Lower leg skin (tissue), 4 donors: ENCODE measurements at regions not wholly inside any gene's neighbourhood (a gene's known extent, or its start where the extent isn't known, plus 50 kb on each side); places are given as distances from the start of the nearest gene placed in this dataset.
"Not testable (repeated sequence)": the region's sequence is repeated elsewhere in the genome, so short reads cannot be mapped to it uniquely, and the experiment has no call there.

Source experiments
- DNase-seq, 2 donors: peaks; one replicate each; pipeline ENCODE4 v3.0.0-alpha.2; 2019; ENCODE audit warnings: low spot score in 2 of 2
- H3K4me3 ChIP-seq: fragments of 200-600 bp; sonication (generic); 2 replicates; pipeline ENCODE4 v1.5.1; 2017; ENCODE audit warnings: mild to moderate bottlenecking, low read depth; ENCODE audit not compliant: poor library complexity, severe bottlenecking
- POLR2A ChIP-seq, 2 donors: fragments of 450-650 bp; IDR thresholded peaks; one replicate each; pipeline ENCODE4 v1.6.1; 2016 to 2017; ENCODE audit warnings: antibody characterized with exemption in 2 of 2, mild to moderate bottlenecking in 1 of 2, moderate library complexity in 1 of 2
- WGBS, 2 donors: methylation state at CpG; one replicate each; pipeline ENCODE4 v1.1.5; 2018; 5-methylcytosine and 5-hydroxymethylcytosine counted together
- intact Hi-C: fragments of 100-400 bp; cut with DNase I; formaldehyde crosslinking; loops from one replicate; pipeline ENCODE4 v1.15.0; 2023; ENCODE audit warnings: low total_unique reads
- TF ChIP-seq, protein P1 (sequence below), 3 donors: fragments of 450-650 bp; IDR thresholded peaks; one replicate each; pipeline ENCODE4 v1.5.1; 2016; ENCODE audit warnings: antibody characterized with exemption in 3 of 3, mild to moderate bottlenecking in 3 of 3, moderate library complexity in 2 of 3

DNA sequence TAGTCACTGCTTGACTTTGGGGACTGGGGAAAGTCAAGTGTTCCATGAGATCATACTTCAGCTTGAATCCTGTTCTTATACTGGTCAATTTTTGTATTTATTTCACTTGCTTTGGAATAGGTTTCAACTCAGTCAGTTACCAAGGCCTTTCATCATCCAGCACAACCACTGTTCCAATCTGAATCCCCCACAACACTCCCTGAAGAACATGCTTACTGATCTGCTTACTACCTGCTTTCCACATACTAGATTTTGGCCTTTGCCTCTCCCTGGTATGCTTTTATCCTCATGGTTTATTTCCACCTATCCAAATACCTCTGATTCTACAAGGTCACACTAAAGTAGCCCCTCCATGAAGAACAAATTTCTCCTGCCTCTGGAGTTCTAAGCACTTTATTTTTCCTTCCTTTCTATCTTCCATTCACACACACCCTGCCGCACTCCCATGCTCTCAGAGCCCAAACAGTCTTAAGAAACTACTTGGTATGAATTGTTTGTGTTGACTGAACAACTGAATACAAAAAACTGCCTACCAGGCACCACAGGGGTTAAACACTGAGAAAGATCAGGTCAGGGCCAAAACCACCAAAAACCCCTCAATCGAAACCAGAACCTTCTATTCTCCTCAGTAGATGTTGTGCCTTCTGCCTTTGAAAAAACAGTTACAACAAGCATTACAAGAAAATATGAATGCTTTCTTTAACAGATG, 178.1 kb downstream of the AVL9 start:
- no peak overlapping the region for H3K4me3 ChIP-seq
- intact Hi-C loops = no loop called here
- TF ChIP-seq POLR2A (IDR thresholded peaks at IDR 0.05) = no peak
- TF ChIP-seq, protein P1, sequence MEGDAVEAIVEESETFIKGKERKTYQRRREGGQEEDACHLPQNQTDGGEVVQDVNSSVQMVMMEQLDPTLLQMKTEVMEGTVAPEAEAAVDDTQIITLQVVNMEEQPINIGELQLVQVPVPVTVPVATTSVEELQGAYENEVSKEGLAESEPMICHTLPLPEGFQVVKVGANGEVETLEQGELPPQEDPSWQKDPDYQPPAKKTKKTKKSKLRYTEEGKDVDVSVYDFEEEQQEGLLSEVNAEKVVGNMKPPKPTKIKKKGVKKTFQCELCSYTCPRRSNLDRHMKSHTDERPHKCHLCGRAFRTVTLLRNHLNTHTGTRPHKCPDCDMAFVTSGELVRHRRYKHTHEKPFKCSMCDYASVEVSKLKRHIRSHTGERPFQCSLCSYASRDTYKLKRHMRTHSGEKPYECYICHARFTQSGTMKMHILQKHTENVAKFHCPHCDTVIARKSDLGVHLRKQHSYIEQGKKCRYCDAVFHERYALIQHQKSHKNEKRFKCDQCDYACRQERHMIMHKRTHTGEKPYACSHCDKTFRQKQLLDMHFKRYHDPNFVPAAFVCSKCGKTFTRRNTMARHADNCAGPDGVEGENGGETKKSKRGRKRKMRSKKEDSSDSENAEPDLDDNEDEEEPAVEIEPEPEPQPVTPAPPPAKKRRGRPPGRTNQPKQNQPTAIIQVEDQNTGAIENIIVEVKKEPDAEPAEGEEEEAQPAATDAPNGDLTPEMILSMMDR (IDR thresholded peaks at IDR 0.05) = no peak
- WGBS, 2 donors = 88 to 94% methylated on average over 2 of the region's 2 CpGs
- DNase-seq = no peak

DNA sequence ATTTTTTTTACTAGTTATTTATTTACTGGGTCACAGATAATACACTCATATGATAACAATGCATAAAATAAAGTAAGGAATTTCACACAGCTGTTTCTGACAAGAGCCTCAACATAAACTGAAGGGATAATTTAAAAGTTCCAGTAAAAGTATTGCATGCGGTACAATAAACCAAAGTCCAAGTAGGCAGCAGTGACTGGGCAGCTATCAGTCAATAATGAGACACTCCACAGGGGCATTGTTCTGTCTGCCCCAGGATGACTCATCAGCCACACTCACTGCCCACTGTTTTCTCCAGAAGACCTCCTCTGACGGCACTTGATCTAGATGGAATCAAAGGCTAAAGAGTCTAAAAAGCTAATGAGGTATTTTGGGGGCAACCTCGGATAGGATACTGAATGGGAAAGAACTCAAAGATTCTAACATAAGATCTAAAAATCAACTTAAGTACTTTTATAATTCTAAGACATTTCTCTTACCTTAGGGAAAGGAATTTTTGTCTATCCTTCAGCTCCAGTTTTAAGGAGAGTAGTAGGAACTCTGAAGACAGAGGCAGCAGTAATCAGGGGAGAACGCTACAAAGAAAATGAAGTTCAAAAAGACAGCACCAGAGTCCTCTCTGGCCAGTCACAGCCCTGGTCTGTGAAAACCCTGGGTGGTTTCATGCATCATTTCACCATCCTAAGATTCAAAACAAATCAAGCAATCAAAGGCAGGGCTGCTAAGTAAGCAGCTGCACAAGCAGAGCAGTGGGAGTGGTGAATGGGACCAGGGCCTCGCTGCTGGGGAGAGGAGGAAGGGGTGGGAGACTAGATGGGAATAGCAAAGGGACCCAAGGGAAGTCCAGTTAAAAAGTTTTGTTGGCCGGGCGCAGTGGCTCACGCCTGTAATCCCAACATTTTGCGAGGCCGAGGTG, 175.1 kb downstream of the AVL9 start:
- WGBS, 2 donors = 89 to 93% methylated on average over 10 of the region's 10 CpGs
- DNase-seq = peak in 1 of 2 donors; percentile 74
- no peak for TF ChIP-seq POLR2A (IDR thresholded peaks at IDR 0.05)
- TF ChIP-seq, protein P1 (IDR thresholded peaks at IDR 0.05) = no peak
- no peak overlapping the region for H3K4me3 ChIP-seq
- intact Hi-C loops = no loop called here

DNA sequence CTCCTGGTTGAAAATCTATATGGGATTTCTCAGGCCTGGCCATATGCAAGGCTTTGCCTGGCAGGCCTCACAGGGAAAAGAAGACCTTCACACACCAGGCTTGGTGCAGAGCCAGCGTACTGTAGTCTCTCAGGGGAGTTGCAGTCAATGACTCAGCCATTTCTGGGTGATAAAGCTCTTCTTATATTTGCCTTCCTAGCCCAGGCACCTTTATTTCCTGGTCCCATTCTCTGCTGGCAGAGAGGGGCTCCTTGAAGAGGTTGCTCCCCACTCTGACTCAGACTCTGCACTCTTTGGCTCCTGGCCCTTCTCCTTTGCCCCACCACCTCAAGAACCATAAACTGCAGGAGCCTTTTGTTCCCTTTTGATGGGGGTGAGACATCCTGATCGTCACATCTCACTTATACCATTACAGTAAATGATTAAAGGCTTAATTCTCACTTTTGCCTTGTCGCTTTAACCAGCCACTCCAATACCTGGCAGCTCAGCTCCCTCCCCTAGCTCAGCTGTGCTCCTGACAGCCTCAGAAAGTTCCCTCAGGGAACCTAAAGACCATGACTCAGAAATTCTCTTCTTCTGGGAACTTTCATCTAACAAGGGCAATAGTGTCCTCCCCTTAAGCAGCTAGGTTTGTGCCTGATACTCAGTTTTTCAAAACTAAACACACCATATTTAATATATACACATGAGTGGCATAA, 174.0 kb downstream of the AVL9 start:
- 69 to 75% methylated on average over 3 of the region's 3 CpGs for WGBS, 2 donors

DNA sequence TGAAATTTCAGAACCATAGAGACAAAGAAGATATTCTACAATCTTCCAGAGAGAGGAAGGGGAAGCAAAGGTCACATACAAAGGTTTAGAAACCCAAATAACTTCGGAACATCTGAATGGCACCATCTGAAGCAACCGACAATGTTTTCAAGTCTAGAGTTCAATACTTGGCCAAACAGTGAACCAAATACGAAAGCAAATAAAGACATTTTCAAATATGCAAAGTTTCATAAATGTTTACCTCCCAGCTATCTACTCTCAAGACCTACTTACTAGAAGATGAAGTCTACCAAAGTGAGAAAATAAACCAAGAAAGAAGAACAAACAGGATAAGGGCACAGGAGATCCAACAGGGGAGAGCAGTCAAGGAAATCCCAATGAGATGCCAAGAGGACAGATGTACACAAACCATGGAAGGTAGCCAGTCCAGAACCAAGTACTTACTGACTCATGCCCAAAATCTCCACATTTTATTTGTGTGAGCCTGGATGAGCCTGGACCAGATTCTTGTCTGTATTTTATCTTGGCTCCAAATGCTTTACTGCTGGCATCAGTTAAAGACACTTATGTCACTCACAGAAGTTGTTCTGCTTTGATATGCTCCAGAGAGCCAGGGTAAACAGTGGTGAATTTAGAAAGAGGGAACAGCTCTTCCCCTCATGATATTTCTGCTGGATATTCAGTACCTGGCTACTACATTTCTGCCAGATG, 173.3 kb downstream of the AVL9 start:
- intact Hi-C loops, H3K4me3 ChIP-seq, DNase-seq: not testable (repeated sequence)
- WGBS, 2 donors = 92 to 93% methylated on average over 3 of the region's 3 CpGs

More for the DNA sequence above, 174.0 kb downstream of the AVL9 start:
- H3K4me3 ChIP-seq, DNase-seq, intact Hi-C loops: not testable (repeated sequence)

DNA sequence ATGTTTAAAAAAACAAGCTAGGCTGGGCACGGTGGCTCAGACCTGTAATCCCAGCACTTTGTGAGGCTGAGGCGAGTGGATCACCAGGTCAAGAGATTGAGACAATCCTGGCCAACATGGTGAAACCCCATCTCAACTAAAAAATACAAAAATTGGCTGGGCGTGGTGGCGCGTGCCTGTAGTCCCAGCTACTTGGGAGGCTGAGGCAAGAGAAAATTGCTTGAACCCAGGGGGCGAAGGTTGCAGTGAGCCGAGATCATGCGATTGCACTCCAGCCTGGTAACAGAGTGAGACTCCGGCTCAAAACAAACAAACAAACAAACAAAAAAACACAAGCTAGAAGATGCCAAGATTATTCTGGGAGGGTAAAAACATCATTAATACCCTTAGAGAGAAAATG, 172.3 kb downstream of the AVL9 start:
- intact Hi-C loops, DNase-seq, H3K4me3 ChIP-seq: not testable (repeated sequence)
- 96 to 98% methylated on average over 9 of the region's 9 CpGs for WGBS, 2 donors

DNA sequence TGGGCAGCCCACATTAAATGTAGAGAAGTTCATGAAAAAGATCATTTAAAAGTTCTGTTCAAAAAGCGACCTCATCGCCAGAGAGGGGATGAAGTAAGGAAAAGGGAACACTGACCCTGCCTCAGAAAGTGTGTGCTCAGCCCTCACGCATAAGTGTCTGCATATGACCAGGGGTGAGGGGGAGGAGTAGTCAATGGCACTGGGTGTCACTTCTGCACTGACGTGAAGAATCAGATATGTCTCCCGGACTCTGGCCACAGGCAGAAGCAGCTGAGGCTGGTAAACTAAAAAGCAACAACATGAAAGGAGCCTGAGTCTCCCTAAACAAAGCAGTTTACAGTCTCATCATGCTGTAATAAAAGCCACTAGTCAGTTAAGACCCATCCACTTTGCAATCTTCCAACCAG, 168.5 kb downstream of the AVL9 start:
- DNase-seq, H3K4me3 ChIP-seq, intact Hi-C loops: not testable (repeated sequence)
- WGBS, 2 donors = 81 to 87% methylated on average over 5 of the region's 5 CpGs

DNA sequence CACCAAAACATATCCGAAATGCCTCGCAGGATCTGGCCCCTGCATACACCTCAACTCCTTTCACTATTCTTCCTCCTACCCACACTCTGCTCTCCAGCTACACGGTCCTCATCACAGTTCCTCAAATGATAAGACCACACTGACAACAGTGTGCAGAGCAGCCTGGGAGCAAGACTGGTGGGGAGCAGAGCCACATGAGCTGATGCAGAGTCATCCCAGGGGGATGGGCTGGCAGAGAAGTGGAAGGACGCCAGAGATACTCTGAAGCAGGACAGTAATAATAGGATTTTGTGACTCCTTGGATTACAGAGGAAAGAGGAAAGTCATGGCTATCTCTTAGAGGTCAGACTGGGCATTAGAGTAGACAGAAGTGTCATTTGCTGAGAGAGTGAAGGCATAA, 167.2 kb downstream of the AVL9 start:
- DNase-seq, intact Hi-C loops, H3K4me3 ChIP-seq: not testable (repeated sequence)
- WGBS, 2 donors = 76 to 88% methylated on average over 4 of the region's 4 CpGs

DNA sequence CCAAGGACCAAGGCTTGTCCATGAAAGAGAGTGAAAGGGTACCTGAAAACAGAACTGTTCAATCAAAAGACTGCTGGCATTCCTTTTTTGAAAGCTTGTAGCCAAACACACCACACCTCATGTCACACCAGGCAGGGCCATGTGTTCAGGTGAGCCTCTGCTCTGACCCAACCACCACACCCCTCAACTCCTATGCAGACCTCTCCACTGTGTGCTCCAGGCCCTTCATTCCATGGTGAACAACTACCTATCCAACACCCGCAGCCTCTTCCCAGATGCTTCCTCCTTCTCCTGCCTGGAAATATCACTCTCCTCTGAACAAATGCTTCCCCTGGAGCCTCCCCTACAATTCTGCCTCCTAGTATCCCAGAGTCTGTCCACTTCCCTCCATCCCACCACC, 166.6 kb downstream of the AVL9 start:
- no peak overlapping the region for H3K4me3 ChIP-seq
- WGBS, 2 donors = 90 to 96% methylated on average over 1 of the region's 1 CpG
- intact Hi-C loops = no loop called here
- no peak for TF ChIP-seq POLR2A (IDR thresholded peaks at IDR 0.05)
- TF ChIP-seq, protein P1 (IDR thresholded peaks at IDR 0.05) = no peak
- DNase-seq = no peak
